DOHH2 (cell line): ENCODE measurements at regions not wholly inside any gene's neighbourhood (a gene's known extent, or its start where the extent isn't known, plus 50 kb on each side); places are given as distances from the start of the nearest gene placed in this dataset.

Experiments
- EZH2phosphoT487 ChIP-seq: fragments of 200-600 bp; sonication (generic); IDR thresholded peaks from 2 replicates; pipeline ENCODE4 v1.6.1; 2017; ENCODE audit warnings: borderline replicate concordance, mild to moderate bottlenecking, antibody characterized with exemption, low read length, moderate library complexity, mixed read lengths
- TF ChIP-seq, protein P1 (sequence below): fragments of 200-600 bp; sonication (generic); IDR thresholded peaks from one replicate; pipeline ENCODE4 v1.5.1; 2014; ENCODE audit warnings: antibody characterized with exemption, mild to moderate bottlenecking, low read depth, low read length; ENCODE audit not compliant: poor library complexity, severe bottlenecking

DNA sequence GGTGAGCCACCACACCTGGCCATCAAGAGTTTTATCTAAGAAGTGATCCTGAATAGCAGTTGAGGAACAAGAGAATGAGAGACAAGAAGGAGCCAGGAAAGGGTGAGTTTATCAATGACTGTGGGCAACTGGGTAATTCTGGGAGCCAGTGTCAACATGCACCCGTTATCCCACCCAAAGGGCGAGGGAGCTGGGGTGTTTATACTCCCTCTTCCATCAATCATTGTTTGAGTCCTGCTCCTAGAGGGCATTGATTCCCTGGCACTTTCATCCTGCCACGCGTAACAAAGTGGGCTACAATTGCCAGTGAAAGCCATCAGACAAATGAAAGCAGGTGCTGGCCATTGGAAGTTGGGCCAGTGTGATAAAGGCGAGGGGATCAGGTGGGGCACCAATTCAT, 136.3 kb downstream of the SUDS3 start:
- TF ChIP-seq, protein P1, sequence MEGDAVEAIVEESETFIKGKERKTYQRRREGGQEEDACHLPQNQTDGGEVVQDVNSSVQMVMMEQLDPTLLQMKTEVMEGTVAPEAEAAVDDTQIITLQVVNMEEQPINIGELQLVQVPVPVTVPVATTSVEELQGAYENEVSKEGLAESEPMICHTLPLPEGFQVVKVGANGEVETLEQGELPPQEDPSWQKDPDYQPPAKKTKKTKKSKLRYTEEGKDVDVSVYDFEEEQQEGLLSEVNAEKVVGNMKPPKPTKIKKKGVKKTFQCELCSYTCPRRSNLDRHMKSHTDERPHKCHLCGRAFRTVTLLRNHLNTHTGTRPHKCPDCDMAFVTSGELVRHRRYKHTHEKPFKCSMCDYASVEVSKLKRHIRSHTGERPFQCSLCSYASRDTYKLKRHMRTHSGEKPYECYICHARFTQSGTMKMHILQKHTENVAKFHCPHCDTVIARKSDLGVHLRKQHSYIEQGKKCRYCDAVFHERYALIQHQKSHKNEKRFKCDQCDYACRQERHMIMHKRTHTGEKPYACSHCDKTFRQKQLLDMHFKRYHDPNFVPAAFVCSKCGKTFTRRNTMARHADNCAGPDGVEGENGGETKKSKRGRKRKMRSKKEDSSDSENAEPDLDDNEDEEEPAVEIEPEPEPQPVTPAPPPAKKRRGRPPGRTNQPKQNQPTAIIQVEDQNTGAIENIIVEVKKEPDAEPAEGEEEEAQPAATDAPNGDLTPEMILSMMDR = no peak
- TF ChIP-seq EZH2phosphoT487 = no peak
